Uterus (tissue), 2 donors: ENCODE measurements at regions not wholly inside any gene's neighbourhood (a gene's known extent, or its start where the extent isn't known, plus 50 kb on each side); places are given as distances from the start of the nearest gene placed in this dataset.

Source experiments
- CTCF ChIP-seq, 4 experiments: fragments of 200-600 bp in 2 of 4; fragments of 450-650 bp in 2 of 4; sonication (generic) in 2 of 4; IDR thresholded peaks; one replicate each; pipeline ENCODE4 v1.5.1; 2016 to 2019; ENCODE audit warnings: antibody characterized with exemption in 4 of 4, mild to moderate bottlenecking in 2 of 4, moderate library complexity in 1 of 4
- POLR2A ChIP-seq, 2 donors: fragments of 450-650 bp; IDR thresholded peaks; one replicate each; pipeline ENCODE4 v1.6.1; 2016; ENCODE audit warnings: antibody characterized with exemption in 2 of 2, mild to moderate bottlenecking in 1 of 2, moderate library complexity in 1 of 2

- no peak for TF ChIP-seq POLR2A (IDR thresholded peaks at IDR 0.05)
- TF ChIP-seq CTCF (IDR thresholded peaks at IDR 0.05) = no peak
Observed at GRCh38 chr5:105735704-105736103, 1935.0 kb downstream of the EFNA5 start.
